HG03520 (cell line): ENCODE measurements at regions not wholly inside any gene's neighbourhood (a gene's known extent, or its start where the extent isn't known, plus 50 kb on each side); places are given as distances from the start of the nearest gene placed in this dataset.
"Not testable (repeated sequence)": the region's sequence is repeated elsewhere in the genome, so short reads cannot be mapped to it uniquely, and the experiment has no call there.

Experiments
- ATAC-seq: cut with Tn5 transposase; IDR thresholded peaks from one replicate; pipeline ENCODE4 v1.9.1; 2021; ENCODE audit warnings: mild to moderate bottlenecking, moderate library complexity; ENCODE audit not compliant: unreplicated experiment

DNA sequence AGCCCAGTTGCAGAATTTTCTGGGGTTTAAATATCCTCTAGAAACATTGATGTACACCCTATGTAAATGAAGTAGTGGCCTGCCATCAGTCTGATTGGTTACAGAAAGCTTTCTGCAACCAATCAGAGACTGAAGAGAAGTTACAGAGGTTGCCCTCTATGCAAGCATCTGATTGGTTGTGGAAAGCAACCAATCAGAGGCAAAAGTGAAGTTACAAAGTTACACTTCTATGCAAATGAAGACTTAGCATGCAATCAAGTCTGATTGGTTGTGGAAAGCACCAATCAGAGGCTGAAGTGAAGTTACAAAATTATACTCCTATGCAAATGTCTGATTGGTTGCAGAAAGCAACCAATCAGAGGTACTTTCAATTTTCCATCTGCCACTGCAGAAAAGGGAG lies 51.9 kb upstream of the USP9X start:
- no peak for ATAC-seq

- ATAC-seq, result not testable (repeated sequence)
Measured at GRCh38 chrX:41034902-41035301, 50.3 kb upstream of the USP9X start.
